B cell (primary cell): ENCODE measurements at regions not wholly inside any gene's neighbourhood (a gene's known extent, or its start where the extent isn't known, plus 50 kb on each side); places are given as distances from the start of the nearest gene placed in this dataset.

Experiments
- ATAC-seq: fragments of 200-7000 bp; cut with Tn5 transposase; one replicate; pipeline ENCODE4 v1.10.0; 2021; ENCODE audit warnings: low read depth, mild to moderate bottlenecking, moderate number of reproducible peaks, moderate library complexity
- CTCF ChIA-PET: fragments of 350-600 bp; sonication (Branson Sonifier 250); formaldehyde crosslinking; loops from one replicate; lab custom pipeline; 2021; ENCODE audit warnings: antibody characterized with exemption, inconsistent platforms; lab: Charles Lee
- POLR2A ChIA-PET: fragments of 350-600 bp; sonication (Branson Sonifier 250); formaldehyde crosslinking; loops from one replicate; lab custom pipeline; 2021; ENCODE audit warnings: antibody characterized with exemption; lab: Charles Lee
- DNase-seq: peaks from one replicate; pipeline ENCODE4 v3.0.0; 2013
- H2AFZ ChIP-seq: 2 replicates; pipeline ENCODE4 v1.6.1; 2012; ENCODE audit warnings: mild to moderate bottlenecking, low read depth, low read length; ENCODE audit not compliant: insufficient read depth, poor library complexity, severe bottlenecking
- H3K27ac ChIP-seq, 2 donors: 1 replicate in 1 of 2; 2 replicates in 1 of 2; pipeline ENCODE4 v1.5.1; 2012 to 2013; ENCODE audit warnings: low read length in 2 of 2, mild to moderate bottlenecking in 2 of 2, moderate library complexity in 1 of 2
- H3K27me3 ChIP-seq, 4 experiments: fragments of 200-600 bp in 1 of 4; sonication (generic) in 1 of 4; replicated peaks in 1 of 4; 1 replicate in 2 of 4; 2 replicates in 2 of 4; pipeline versions ENCODE4 v1.6.1 to v1.7.0; 2013 to 2016; ENCODE audit warnings: low read length in 3 of 4, mild to moderate bottlenecking in 2 of 4, mixed read lengths in 1 of 4, moderate library complexity in 1 of 4; ENCODE audit not compliant: insufficient read depth in 4 of 4, control insufficient read depth in 3 of 4; ENCODE audit errors: control extremely low read depth in 1 of 4
- H3K36me3 ChIP-seq, 2 experiments: replicated peaks in 1 of 2; 1 replicate in 1 of 2; 2 replicates in 1 of 2; pipeline versions ENCODE4 v1.6.1 to v1.7.1; 2013; ENCODE audit warnings: low read length in 1 of 2; ENCODE audit not compliant: insufficient read depth in 2 of 2, control insufficient read depth in 1 of 2; ENCODE audit errors: control extremely low read depth in 1 of 2, extremely low read depth in 1 of 2
- H3K4me1 ChIP-seq, 2 donors: fragments of 200-600 bp in 1 of 2; sonication (generic) in 1 of 2; 1 replicate in 1 of 2; 2 replicates in 1 of 2; pipeline versions ENCODE4 v1.5.1 to v1.6.1; 2013 to 2017; ENCODE audit warnings: low read length in 2 of 2; ENCODE audit not compliant: control insufficient read depth in 2 of 2, insufficient read depth in 2 of 2
- H3K4me2 ChIP-seq: replicated peaks from 2 replicates; pipeline ENCODE3; 2012; ENCODE audit warnings: mild to moderate bottlenecking, low read depth, low read length; ENCODE audit not compliant: poor library complexity, severe bottlenecking
- H3K4me3 ChIP-seq, 5 experiments: fragments of 200-600 bp in 1 of 5; sonication (generic) in 1 of 5; 1 replicate in 3 of 5; 2 replicates in 2 of 5; pipeline versions ENCODE4 v1.5.1 to v1.7.0; 2011 to 2016; ENCODE audit warnings: low read length in 4 of 5, mild to moderate bottlenecking in 4 of 5, low read depth in 2 of 5, control low read depth in 1 of 5, moderate library complexity in 1 of 5; ENCODE audit not compliant: insufficient read depth in 1 of 5; ENCODE audit errors: control extremely low read depth in 1 of 5, extremely low read depth in 1 of 5
- H3K79me2 ChIP-seq: fragments of 200-600 bp; sonication (generic); one replicate; pipeline ENCODE4 v1.6.0; 2016; ENCODE audit warnings: low read length; ENCODE audit not compliant: control insufficient read depth, insufficient read depth
- H3K9ac ChIP-seq: fragments of 200-600 bp; sonication (generic); 2 replicates; pipeline ENCODE4 v1.6.1; 2017; ENCODE audit warnings: mild to moderate bottlenecking, low read length, moderate library complexity
- H3K9me3 ChIP-seq, 3 donors: one replicate each; pipeline versions ENCODE4 v1.6.1 to v1.7.1; 2013; ENCODE audit warnings: low read length in 2 of 3; ENCODE audit not compliant: control insufficient read depth in 2 of 3, insufficient read depth in 1 of 3; ENCODE audit errors: control extremely low read depth in 1 of 3
- H4K20me1 ChIP-seq: 2 replicates; pipeline ENCODE4 v1.6.0; 2012; ENCODE audit warnings: mild to moderate bottlenecking, low read length; ENCODE audit not compliant: insufficient read depth, control insufficient read depth, poor library complexity, severe bottlenecking
- H3K27ac Mint-ChIP-seq: one replicate; pipeline ENCODE4 v1.8.0; 2021; ENCODE audit warnings: mixed read lengths
- H3K27me3 Mint-ChIP-seq: one replicate; pipeline ENCODE4 v1.8.0; 2021; ENCODE audit warnings: mixed read lengths
- H3K4me1 Mint-ChIP-seq: one replicate; pipeline ENCODE4 v1.8.0; 2021; ENCODE audit warnings: mixed read lengths
- H3K4me3 Mint-ChIP-seq: one replicate; pipeline ENCODE4 v1.8.0; 2021; ENCODE audit warnings: mixed read lengths
- H3K9me3 Mint-ChIP-seq: one replicate; pipeline ENCODE4 v1.8.0; 2022; ENCODE audit warnings: mixed read lengths; ENCODE audit not compliant: insufficient read depth
- CTCF ChIP-seq: fragments of 200-600 bp; IDR thresholded peaks from one replicate; pipeline ENCODE4 v1.8.0; 2022; ENCODE audit warnings: antibody characterized with exemption, mild to moderate bottlenecking
- EZH2 ChIP-seq: IDR thresholded peaks from 2 replicates; pipeline ENCODE4 v1.6.1; 2012; ENCODE audit warnings: borderline replicate concordance, low read depth, mild to moderate bottlenecking, moderate library complexity, low read length; ENCODE audit not compliant: insufficient read depth, poor library complexity, severe bottlenecking
- WGBS: methylation state at CpG from one replicate; pipeline ENCODE4 v1.1.5; 2013; ENCODE audit warnings: missing lambda C conversion rate; ENCODE audit not compliant: insufficient coverage; 5-methylcytosine and 5-hydroxymethylcytosine counted together
- intact Hi-C: fragments of 100-400 bp; cut with micrococcal nuclease; formaldehyde crosslinking; loops from one replicate; pipeline ENCODE4 v1.10.0; 2022

- no peak for ATAC-seq
- Histone ChIP-seq H2AFZ (no peak overlapping the region), H3K27me3 (no peaks in the 10 kb centered on the region), H3K9ac (no peak overlapping the region), H3K4me3 (no peak overlapping the region), H3K4me1 (no peaks in the 10 kb centered on the region), H3K9me3 (no peaks in the 10 kb centered on the region), H3K4me2 (no peak overlapping the region), H3K36me3 (no peaks in the 10 kb centered on the region), H4K20me1 (no peaks in the 10 kb centered on the region), H3K79me2 (no peaks in the 10 kb centered on the region), H3K27ac (no peak overlapping the region)
- no peak for DNase-seq
- TF ChIP-seq CTCF (no peak), EZH2 (no peak)
- WGBS: 93% methylated on average over 1 of the region's 1 CpG
- Mint-ChIP-seq H3K9me3 (no peaks in the 10 kb centered on the region), H3K4me1 (no peaks in the 10 kb centered on the region), H3K4me3 (no peak overlapping the region), H3K27me3 (no peaks in the 10 kb centered on the region), H3K27ac (no peak overlapping the region)
- intact Hi-C loops: no loop called here
- ChIA-PET POLR2A (no interaction called here), CTCF (no interaction called here)
These were observed 135.2 kb downstream of the EFNB2 start for GRCh38 chr13:106400289-106400688.

GRCh38 chr13:106398289-106398688, 137.2 kb downstream of the EFNB2 start:
- ChIA-PET CTCF (no interaction called here), POLR2A (no interaction called here)
- Mint-ChIP-seq H3K27ac (no peak overlapping the region), H3K9me3 (no peaks in the 10 kb centered on the region), H3K27me3 (no peaks in the 10 kb centered on the region), H3K4me3 (no peak overlapping the region), H3K4me1 (no peaks in the 10 kb centered on the region)
- no peaks in the 10 kb centered on the region for H3K36me3 ChIP-seq
- H3K4me2 ChIP-seq: no peak overlapping the region
- no peaks in the 10 kb centered on the region for H3K4me1 ChIP-seq
- H3K9ac ChIP-seq: no peak overlapping the region
- no peaks in the 10 kb centered on the region for H3K27me3 ChIP-seq
- H4K20me1 ChIP-seq: no peaks in the 10 kb centered on the region
- H3K79me2 ChIP-seq: no peaks in the 10 kb centered on the region
- no peaks in the 10 kb centered on the region for H3K9me3 ChIP-seq
- no CpG with 5 or more reads among the region's 1 CpG for WGBS
- ATAC-seq (no peak), DNase-seq (no peak)
- H2AFZ ChIP-seq: no peak overlapping the region
- H3K27ac ChIP-seq: no peak overlapping the region
- intact Hi-C loops: no loop called here
- TF ChIP-seq CTCF (no peak), EZH2 (no peak)
- H3K4me3 ChIP-seq: no peak overlapping the region
